Stimulated activated naive B cell treated with anti-CD40 and anti-IgM and Interleukin-4, amounts not matched to agents 10 μg/mL and 1 μg/mL and 100 μg/mL, for 72 hours (primary cell): ENCODE measurements at regions not wholly inside any gene's neighbourhood (a gene's known extent, or its start where the extent isn't known, plus 50 kb on each side); places are given as distances from the start of the nearest gene placed in this dataset.

Source experiments
- ATAC-seq, 2 donors: fragments of 150-1000 bp; cut with Tn5 transposase; replicated peaks; 2 replicates each; pipeline ENCODE4 v1.10.0; 2021; ENCODE audit warnings: moderate library complexity in 1 of 2
- DNase-seq: peaks from one replicate; pipeline ENCODE4 v3.0.0; 2021
- H3K27ac Mint-ChIP-seq: one replicate; pipeline ENCODE4 v1.8.0; 2022; ENCODE audit warnings: mild to moderate bottlenecking, mixed read lengths
- H3K27me3 Mint-ChIP-seq, 2 donors: one replicate each; pipeline ENCODE4 v1.8.0; 2022; ENCODE audit warnings: mixed read lengths in 2 of 2
- H3K36me3 Mint-ChIP-seq, 2 donors: one replicate each; pipeline ENCODE4 v1.8.0; 2022; ENCODE audit warnings: mixed read lengths in 2 of 2, mild to moderate bottlenecking in 1 of 2
- H3K4me1 Mint-ChIP-seq, 2 donors: one replicate each; pipeline ENCODE4 v1.8.0; 2022; ENCODE audit warnings: mixed read lengths in 2 of 2, mild to moderate bottlenecking in 1 of 2
- H3K4me3 Mint-ChIP-seq, 2 donors: one replicate each; pipeline ENCODE4 v1.8.0; 2022; ENCODE audit warnings: mild to moderate bottlenecking in 2 of 2, mixed read lengths in 2 of 2, moderate library complexity in 1 of 2
- H3K9me3 Mint-ChIP-seq, 2 donors: one replicate each; pipeline ENCODE4 v1.8.0; 2022; ENCODE audit warnings: mixed read lengths in 2 of 2, mild to moderate bottlenecking in 1 of 2

DNA sequence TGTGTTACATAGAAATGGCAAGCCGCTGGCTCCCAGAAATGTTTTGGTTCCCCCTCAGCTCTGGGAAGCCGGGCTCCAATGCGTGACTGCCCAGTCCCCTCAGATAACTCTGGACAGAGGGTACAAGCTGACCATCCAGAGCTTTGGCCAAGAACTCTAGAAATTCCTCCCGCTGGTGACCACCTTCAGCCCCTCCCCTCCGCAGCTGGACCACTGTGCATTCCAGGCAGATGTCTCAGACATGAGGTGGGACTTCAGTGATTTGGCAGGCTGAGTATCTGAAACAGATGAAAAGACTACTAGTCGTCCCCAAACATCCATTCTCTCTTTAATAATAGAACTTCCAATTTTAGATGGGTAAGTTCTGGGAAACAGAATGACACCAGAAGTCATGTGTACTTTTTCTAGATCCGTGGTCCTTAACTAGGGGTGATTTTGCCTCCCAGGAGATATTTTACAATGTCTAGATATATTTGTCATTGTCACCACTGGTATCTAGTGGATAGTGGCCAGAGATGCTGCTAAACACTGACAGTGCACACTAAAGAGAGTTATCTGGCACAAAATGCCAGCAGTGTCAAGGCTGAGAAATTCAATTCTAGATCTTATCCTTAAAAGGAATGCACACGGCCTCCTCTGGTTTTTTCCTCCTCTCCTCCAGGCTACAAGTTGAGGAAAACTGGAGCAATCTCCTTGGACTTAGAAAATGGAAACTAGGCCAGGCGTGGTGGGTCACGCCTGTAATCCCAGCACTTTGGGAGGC lies 294.3 kb downstream of the SRBD1 start:
- H3K36me3 Mint-ChIP-seq = no peaks in the 10 kb centered on the region
- DNase-seq = no peak
- peaks cover 12% of the 10 kb centered on the region in 2 donors for H3K27me3 Mint-ChIP-seq
- no peak overlapping the region for H3K27ac Mint-ChIP-seq
- ATAC-seq = no peak
- H3K9me3 Mint-ChIP-seq = no peaks in the 10 kb centered on the region
- H3K4me3 Mint-ChIP-seq = no peak overlapping the region
- H3K4me1 Mint-ChIP-seq = no peaks in the 10 kb centered on the region

DNA sequence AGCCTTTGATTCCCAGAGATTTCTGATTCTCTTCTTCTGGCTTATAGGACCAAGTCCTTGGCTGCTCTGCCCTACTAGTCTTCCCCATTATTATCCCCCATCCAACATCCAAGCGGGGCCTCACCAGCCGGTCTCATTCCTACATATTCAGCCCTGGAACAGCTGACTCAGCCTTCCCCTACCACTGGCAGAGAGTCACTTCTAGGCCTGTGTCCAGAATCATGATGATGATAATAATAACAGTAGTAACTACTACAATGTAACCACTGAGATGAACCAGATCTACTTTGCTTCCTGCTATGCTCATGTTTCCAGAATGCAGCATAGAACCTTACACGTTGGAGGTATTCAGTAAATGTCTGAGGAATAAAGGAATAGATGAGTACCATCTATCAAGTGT lies 295.2 kb downstream of the SRBD1 start:
- peaks cover 0 to 2% of the 10 kb centered on the region in 2 donors for H3K9me3 Mint-ChIP-seq
- H3K4me1 Mint-ChIP-seq = no peaks in the 10 kb centered on the region
- H3K27me3 Mint-ChIP-seq = peaks cover 12 to 14% of the 10 kb centered on the region in 2 donors
- H3K27ac Mint-ChIP-seq = no peak overlapping the region
- no peak overlapping the region for H3K4me3 Mint-ChIP-seq
- no peaks in the 10 kb centered on the region for H3K36me3 Mint-ChIP-seq
- no peak for ATAC-seq
- no peak for DNase-seq

GRCh38 chr2:45312275-45312674 lies 298.8 kb downstream of the SRBD1 start:
- Mint-ChIP-seq H3K4me3 (no peak overlapping the region), H3K9me3 (peaks cover 0 to 2% of the 10 kb centered on the region in 2 donors), H3K36me3 (no peaks in the 10 kb centered on the region), H3K4me1 (no peaks in the 10 kb centered on the region), H3K27ac (no peak overlapping the region), H3K27me3 (peaks cover 17% of the 10 kb centered on the region in 2 donors)
- ATAC-seq (no peak), DNase-seq (no peak)

DNA sequence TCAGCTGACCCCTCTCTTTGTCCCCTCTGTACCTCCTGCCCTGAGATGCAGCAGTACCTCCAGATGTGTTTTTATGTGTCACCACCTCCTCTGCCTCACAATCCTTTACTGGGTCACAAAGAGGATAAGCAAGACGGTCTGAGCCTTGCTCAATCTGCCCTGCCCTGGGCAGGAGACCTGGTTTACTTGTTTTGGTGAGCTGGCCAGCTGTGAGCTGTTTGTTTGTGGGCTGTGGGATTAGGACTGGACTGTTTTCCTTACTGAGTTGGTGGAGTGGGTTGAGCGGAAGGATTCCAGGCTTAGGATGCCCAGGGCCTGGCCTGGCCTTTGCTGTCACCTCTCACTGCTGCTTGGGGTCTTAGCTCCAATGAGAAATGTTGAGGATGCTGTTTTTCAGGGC lies 299.5 kb downstream of the SRBD1 start:
- Mint-ChIP-seq H3K4me3 (no peak overlapping the region), H3K4me1 (no peaks in the 10 kb centered on the region), H3K36me3 (no peaks in the 10 kb centered on the region), H3K27ac (no peak overlapping the region), H3K9me3 (peaks cover 0 to 2% of the 10 kb centered on the region in 2 donors), H3K27me3 (peaks cover 17% of the 10 kb centered on the region in 2 donors)
- DNase-seq (no peak), ATAC-seq (no peak)

GRCh38 chr2:45307147-45307546 lies 297.9 kb upstream of the SIX2 start:
- Mint-ChIP-seq H3K36me3 (no peaks in the 10 kb centered on the region), H3K9me3 (peaks cover 0 to 2% of the 10 kb centered on the region in 2 donors), H3K4me3 (no peak overlapping the region), H3K27me3 (peaks cover 22 to 24% of the 10 kb centered on the region in 2 donors), H3K4me1 (no peaks in the 10 kb centered on the region), H3K27ac (no peak overlapping the region)
- ATAC-seq = no peak
- no peak for DNase-seq

GRCh38 chr2:45305599-45305998 lies 296.3 kb upstream of the SIX2 start:
- ATAC-seq (no peak), DNase-seq (no peak)
- H3K27ac Mint-ChIP-seq = no peak overlapping the region
- H3K4me3 Mint-ChIP-seq = no peak overlapping the region
- peaks cover 15 to 19% of the 10 kb centered on the region in 2 donors for H3K27me3 Mint-ChIP-seq
- no peaks in the 10 kb centered on the region for H3K36me3 Mint-ChIP-seq
- no peaks in the 10 kb centered on the region for H3K9me3 Mint-ChIP-seq
- H3K4me1 Mint-ChIP-seq = no peaks in the 10 kb centered on the region

- no peak overlapping the region for H3K4me3 Mint-ChIP-seq
- H3K9me3 Mint-ChIP-seq = no peaks in the 10 kb centered on the region
- no peak for ATAC-seq
- no peak for DNase-seq
- no peaks in the 10 kb centered on the region for H3K36me3 Mint-ChIP-seq
- H3K27me3 Mint-ChIP-seq = peaks cover 7 to 8% of the 10 kb centered on the region in 2 donors
- no peaks in the 10 kb centered on the region for H3K4me1 Mint-ChIP-seq
- no peak overlapping the region for H3K27ac Mint-ChIP-seq
Measured at GRCh38 chr2:45303417-45304202, 294.4 kb upstream of the SIX2 start.

- H3K27ac Mint-ChIP-seq = no peak overlapping the region
- H3K4me3 Mint-ChIP-seq = no peak overlapping the region
- H3K36me3 Mint-ChIP-seq = no peaks in the 10 kb centered on the region
- DNase-seq (no peak), ATAC-seq (no peak)
- H3K9me3 Mint-ChIP-seq = no peaks in the 10 kb centered on the region
- H3K27me3 Mint-ChIP-seq = peaks cover 10 to 12% of the 10 kb centered on the region in 2 donors
- H3K4me1 Mint-ChIP-seq = no peaks in the 10 kb centered on the region
Measured at GRCh38 chr2:45301307-45302277, 292.3 kb upstream of the SIX2 start.

GRCh38 chr2:45300026-45300750 lies 290.9 kb upstream of the SIX2 start:
- Mint-ChIP-seq H3K27me3 (peaks cover 19% of the 10 kb centered on the region in 2 donors), H3K36me3 (no peaks in the 10 kb centered on the region)
- ATAC-seq = no peak

DNA sequence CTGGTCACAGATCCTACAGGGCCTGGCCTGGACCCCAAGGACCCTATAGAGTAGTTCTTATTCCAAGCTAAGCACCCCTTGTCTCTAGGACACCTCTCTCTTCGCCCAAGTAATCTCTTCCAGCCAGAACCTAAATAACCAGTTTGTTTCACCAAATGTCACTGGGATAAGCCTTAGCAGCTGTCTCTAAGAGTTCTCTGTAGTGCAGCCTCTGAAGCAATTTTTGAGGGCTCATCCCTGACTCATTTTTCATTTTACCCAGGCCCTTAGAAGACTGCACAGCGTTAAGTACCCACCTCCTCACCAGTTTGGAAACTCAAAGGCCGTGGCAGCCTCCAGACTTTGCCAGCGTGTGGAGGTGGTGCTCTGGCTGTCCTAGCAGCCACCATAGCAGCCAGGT lies 290.1 kb upstream of the SIX2 start:
- H3K27me3 Mint-ChIP-seq = peaks cover 19 to 23% of the 10 kb centered on the region in 2 donors
- no peaks in the 10 kb centered on the region for H3K9me3 Mint-ChIP-seq
- ATAC-seq (no peak), DNase-seq (no peak)
- H3K4me3 Mint-ChIP-seq = no peak overlapping the region
- H3K4me1 Mint-ChIP-seq = no peaks in the 10 kb centered on the region
- H3K27ac Mint-ChIP-seq = no peak overlapping the region
- no peaks in the 10 kb centered on the region for H3K36me3 Mint-ChIP-seq

More at GRCh38 chr2:45300026-45300750, 290.9 kb upstream of the SIX2 start:
- no peaks in the 10 kb centered on the region for H3K9me3 Mint-ChIP-seq
- H3K4me3 Mint-ChIP-seq = no peak overlapping the region
- H3K4me1 Mint-ChIP-seq = no peaks in the 10 kb centered on the region
- DNase-seq = no peak
- no peak overlapping the region for H3K27ac Mint-ChIP-seq

DNA sequence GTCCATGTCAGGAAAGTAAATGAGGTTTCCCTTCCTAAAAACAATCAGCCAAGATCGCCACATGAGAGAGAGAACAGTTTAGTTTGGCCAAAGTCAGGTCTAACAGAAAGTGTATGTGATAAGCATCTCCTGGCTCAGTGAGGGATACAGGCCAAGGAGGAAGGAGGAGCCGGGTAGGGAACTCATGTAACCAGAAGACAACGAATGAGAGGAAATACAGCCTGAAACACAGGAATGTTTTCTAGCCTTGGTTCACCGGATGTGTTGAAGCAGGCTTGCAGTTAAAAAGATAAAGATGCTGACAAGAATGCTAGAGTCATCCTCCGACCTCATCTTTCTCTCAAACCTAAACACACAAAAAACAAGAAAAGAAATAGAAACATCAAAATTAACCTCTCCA lies 283.9 kb upstream of the SIX2 start:
- no peak overlapping the region for H3K27ac Mint-ChIP-seq
- no peak overlapping the region for H3K4me3 Mint-ChIP-seq
- DNase-seq (no peak), ATAC-seq (no peak)
- peaks cover 19 to 23% of the 10 kb centered on the region in 2 donors for H3K27me3 Mint-ChIP-seq
- H3K4me1 Mint-ChIP-seq = no peaks in the 10 kb centered on the region
- no peaks in the 10 kb centered on the region for H3K9me3 Mint-ChIP-seq
- H3K36me3 Mint-ChIP-seq = no peaks in the 10 kb centered on the region

DNA sequence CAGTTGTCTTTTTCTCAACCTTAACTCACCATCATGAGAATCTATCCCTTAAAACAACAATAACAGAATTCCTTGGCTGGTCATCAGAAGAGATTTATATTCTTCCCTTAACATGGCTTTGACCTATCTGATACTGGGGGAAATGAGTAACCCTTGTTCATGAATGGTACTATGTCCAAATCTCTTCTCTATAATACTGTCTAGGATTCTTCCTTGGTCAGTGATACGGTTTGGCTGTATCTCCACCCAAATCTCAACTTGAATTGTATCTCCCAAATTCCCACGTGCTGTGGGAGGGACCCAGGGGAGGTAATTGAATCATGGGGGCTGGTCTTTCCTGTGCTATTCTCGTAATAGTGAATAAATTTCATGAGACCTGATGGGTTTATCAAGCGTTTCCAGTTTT lies 282.0 kb upstream of the SIX2 start:
- Mint-ChIP-seq H3K4me3 (no peak overlapping the region), H3K27me3 (peaks cover 21 to 32% of the 10 kb centered on the region in 2 donors), H3K27ac (no peak overlapping the region), H3K9me3 (no peaks in the 10 kb centered on the region), H3K4me1 (no peaks in the 10 kb centered on the region), H3K36me3 (no peaks in the 10 kb centered on the region)
- ATAC-seq (no peak), DNase-seq (no peak)

- H3K27me3 Mint-ChIP-seq = peaks cover 18 to 26% of the 10 kb centered on the region in 2 donors
Measured at GRCh38 chr2:45289997-45290709, 280.9 kb upstream of the SIX2 start.

More at GRCh38 chr2:45289997-45290709, 280.9 kb upstream of the SIX2 start:
- no peak for DNase-seq
- H3K4me3 Mint-ChIP-seq = no peak overlapping the region
- no peaks in the 10 kb centered on the region for H3K9me3 Mint-ChIP-seq
- no peak overlapping the region for H3K27ac Mint-ChIP-seq
- ATAC-seq = no peak
- H3K4me1 Mint-ChIP-seq = no peaks in the 10 kb centered on the region
- no peaks in the 10 kb centered on the region for H3K36me3 Mint-ChIP-seq
